GM12875 (cell line): ENCODE measurements at regions not wholly inside any gene's neighbourhood (a gene's known extent, or its start where the extent isn't known, plus 50 kb on each side); places are given as distances from the start of the nearest gene placed in this dataset.

Experiments
- H3K4me3 ChIP-seq: one replicate; pipeline ENCODE4 v1.5.1; 2011; ENCODE audit warnings: low read depth, low read length, control low read depth
- TF ChIP-seq, protein P1 (sequence below): IDR thresholded peaks from 2 replicates; pipeline ENCODE4 v1.5.1; 2011; ENCODE audit warnings: low read depth, mild to moderate bottlenecking, control low read depth, inconsistent platforms, low read length, moderate library complexity, borderline replicate concordance; ENCODE audit not compliant: insufficient read depth

GRCh38 chr17:77706938-77707337 is 251.6 kb upstream of the TNRC6C start:
- TF ChIP-seq, protein P1, sequence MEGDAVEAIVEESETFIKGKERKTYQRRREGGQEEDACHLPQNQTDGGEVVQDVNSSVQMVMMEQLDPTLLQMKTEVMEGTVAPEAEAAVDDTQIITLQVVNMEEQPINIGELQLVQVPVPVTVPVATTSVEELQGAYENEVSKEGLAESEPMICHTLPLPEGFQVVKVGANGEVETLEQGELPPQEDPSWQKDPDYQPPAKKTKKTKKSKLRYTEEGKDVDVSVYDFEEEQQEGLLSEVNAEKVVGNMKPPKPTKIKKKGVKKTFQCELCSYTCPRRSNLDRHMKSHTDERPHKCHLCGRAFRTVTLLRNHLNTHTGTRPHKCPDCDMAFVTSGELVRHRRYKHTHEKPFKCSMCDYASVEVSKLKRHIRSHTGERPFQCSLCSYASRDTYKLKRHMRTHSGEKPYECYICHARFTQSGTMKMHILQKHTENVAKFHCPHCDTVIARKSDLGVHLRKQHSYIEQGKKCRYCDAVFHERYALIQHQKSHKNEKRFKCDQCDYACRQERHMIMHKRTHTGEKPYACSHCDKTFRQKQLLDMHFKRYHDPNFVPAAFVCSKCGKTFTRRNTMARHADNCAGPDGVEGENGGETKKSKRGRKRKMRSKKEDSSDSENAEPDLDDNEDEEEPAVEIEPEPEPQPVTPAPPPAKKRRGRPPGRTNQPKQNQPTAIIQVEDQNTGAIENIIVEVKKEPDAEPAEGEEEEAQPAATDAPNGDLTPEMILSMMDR: no peak
- no peak overlapping the region for H3K4me3 ChIP-seq

DNA sequence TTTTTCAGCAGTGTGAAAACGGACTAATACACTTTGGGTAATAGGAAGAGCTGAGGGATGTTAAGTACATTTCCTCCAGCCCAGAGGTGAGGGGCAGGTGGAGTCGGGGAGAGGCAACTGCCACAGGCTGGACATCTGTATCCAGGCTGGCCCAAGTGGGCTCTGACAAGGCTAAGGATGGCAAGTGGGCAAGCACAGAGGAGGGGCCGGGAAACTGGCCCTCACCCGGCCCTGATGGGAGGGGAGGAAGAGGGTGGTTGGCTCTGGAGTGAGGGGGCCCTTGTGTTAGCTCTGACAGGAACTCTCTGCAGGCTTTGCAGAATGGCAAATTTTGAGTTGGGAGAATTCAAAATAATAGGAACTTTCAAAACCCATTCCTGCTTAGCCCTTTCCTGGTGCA is 251.0 kb upstream of the TNRC6C start:
- TF ChIP-seq, protein P1: no peak

GRCh38 chr17:77708049-77708448 is 250.5 kb upstream of the TNRC6C start:
- TF ChIP-seq, protein P1: no peak
- no peak overlapping the region for H3K4me3 ChIP-seq

More for the DNA sequence above, 251.0 kb upstream of the TNRC6C start:
- H3K4me3 ChIP-seq: no peak overlapping the region

GRCh38 chr17:77708936-77709335 is 249.6 kb upstream of the TNRC6C start:
- TF ChIP-seq, protein P1: no peak
- H3K4me3 ChIP-seq: no peak overlapping the region

- TF ChIP-seq, protein P1: no peak
Measured at GRCh38 chr17:77709594-77709993, 248.9 kb upstream of the TNRC6C start.

DNA sequence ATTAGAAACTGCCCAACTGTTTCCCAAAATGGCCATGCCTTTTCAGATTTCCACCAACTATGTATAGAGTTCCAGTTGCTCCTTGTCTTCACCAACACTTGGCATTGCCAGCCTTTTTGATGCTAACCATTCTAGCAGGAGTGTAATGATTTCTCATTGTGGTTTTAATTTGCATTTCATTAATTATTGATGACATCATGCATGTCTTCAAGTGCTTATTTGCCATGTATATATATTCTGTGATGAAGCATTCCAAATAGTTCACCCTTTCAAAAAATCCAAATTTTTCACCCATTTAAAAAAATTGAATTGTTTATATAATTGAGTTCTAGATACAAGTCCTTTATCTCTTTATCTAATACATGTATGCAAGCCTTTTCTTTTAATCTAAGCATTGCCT is 245.9 kb upstream of the TNRC6C start:
- H3K4me3 ChIP-seq: no peak overlapping the region
- TF ChIP-seq, protein P1: no peak

More at GRCh38 chr17:77709594-77709993, 248.9 kb upstream of the TNRC6C start:
- no peak overlapping the region for H3K4me3 ChIP-seq

- TF ChIP-seq, protein P1: no peak
- no peak overlapping the region for H3K4me3 ChIP-seq
Measured at GRCh38 chr17:77716289-77716926, 242.1 kb upstream of the TNRC6C start.
